NT2/D1 (cell line): ENCODE measurements at regions not wholly inside any gene's neighbourhood (a gene's known extent, or its start where the extent isn't known, plus 50 kb on each side); places are given as distances from the start of the nearest gene placed in this dataset.
"Not testable (repeated sequence)": the region's sequence is repeated elsewhere in the genome, so short reads cannot be mapped to it uniquely, and the experiment has no call there.

ENCODE experiments used
- DNase-seq: peaks from one replicate; pipeline ENCODE4 v3.0.0-alpha.2; 2011; ENCODE audit warnings: low read depth, low spot score
- H3K27me3 ChIP-seq: 2 replicates; pipeline ENCODE4 v1.6.0; 2011; ENCODE audit warnings: mild to moderate bottlenecking; ENCODE audit not compliant: insufficient read length, insufficient read depth
- H3K36me3 ChIP-seq: 2 replicates; pipeline ENCODE4 v1.6.1; 2011; ENCODE audit warnings: mild to moderate bottlenecking, low read length, mixed read lengths; ENCODE audit not compliant: insufficient read depth, insufficient read length
- H3K4me1 ChIP-seq: 2 replicates; pipeline ENCODE4 v1.5.1; 2011; ENCODE audit not compliant: insufficient read depth, insufficient read length
- H3K4me3 ChIP-seq: 2 replicates; pipeline ENCODE4 v1.5.1; 2011; ENCODE audit warnings: low read depth; ENCODE audit not compliant: insufficient read length
- H3K9ac ChIP-seq: 2 replicates; pipeline ENCODE4 v1.6.0; 2011; ENCODE audit warnings: low read depth; ENCODE audit not compliant: insufficient read length
- H3K9me3 ChIP-seq: 2 replicates; pipeline ENCODE4 v1.5.1; 2011; ENCODE audit warnings: mild to moderate bottlenecking, low read length; ENCODE audit not compliant: insufficient read depth
- SUZ12 ChIP-seq: IDR thresholded peaks from 2 replicates; pipeline ENCODE4 v1.6.1; 2011; ENCODE audit not compliant: insufficient read length, insufficient read depth; ENCODE audit errors: extremely low read depth
- YY1 ChIP-seq: IDR thresholded peaks from 2 replicates; pipeline ENCODE4 v1.6.1; 2011; ENCODE audit not compliant: insufficient read length, insufficient read depth
- ZNF274 ChIP-seq: IDR thresholded peaks from 2 replicates; pipeline ENCODE4 v1.6.1; 2011; ENCODE audit warnings: mild to moderate bottlenecking, low read depth, low read length

DNA sequence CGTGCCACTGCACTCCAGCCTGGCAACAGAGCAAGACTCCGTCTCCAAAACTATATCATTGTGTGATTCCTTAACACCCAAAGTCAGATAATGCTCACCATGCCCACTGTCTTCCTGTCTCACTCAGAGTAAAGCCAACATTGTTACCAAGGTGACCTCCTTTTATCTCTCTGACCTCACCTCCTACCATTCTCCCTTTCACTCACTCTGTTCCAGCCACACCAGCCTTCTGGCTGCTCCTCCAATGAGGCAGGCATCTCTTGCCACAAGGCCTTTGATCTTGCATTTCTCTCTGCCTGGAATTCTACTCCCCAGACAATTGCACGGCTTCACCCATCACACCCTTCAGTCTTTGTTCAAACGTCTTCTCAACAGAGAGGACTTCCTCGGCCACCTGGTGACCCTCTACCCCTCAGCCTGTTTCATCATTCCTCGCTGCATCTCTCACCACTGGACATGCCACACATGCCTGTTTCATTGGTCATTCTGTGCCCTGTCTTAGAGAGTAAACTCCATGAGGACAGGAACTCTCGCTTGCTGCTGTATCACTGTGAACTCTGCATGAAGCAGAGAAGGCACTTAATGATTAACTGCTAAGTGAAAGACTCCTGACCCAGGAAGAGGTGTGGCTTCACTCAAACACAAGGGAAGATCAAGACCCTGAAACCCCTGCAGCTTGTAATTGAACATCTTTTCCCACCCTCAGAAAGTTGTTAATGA, 67.1 kb upstream of the CAPZB start:
- DNase-seq: no peak
- Histone ChIP-seq H3K36me3 (no peaks in the 10 kb centered on the region), H3K9me3 (peaks cover 24% of the 10 kb centered on the region; the same call in 1 of the 2 replicates), H3K9ac (no peak overlapping the region), H3K4me1 (no peaks in the 10 kb centered on the region), H3K27me3 (no peaks in the 10 kb centered on the region), H3K4me3 (no peak overlapping the region)
- TF ChIP-seq SUZ12 (no peak), YY1 (no peak), ZNF274 (no peak)

DNA sequence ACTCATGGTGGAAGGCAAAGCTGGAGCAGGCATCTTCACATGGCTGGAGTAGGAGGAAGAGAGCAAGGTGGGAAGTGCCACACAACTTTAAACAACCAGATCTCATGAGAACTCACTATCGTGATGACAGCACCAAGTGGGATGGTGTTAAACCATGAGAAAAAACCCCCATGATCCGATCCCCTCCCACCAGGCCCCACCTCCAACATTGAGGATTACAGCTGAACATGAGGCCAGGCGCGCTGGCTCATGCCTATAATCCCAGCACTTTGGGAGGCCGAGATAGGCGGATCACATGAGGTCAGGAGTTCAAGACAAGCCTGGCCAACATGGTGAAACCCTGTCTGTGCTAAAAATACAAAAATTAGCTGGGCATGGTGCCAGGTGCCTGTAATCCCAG, 66.5 kb upstream of the CAPZB start:
- not testable (repeated sequence) for DNase-seq, H3K36me3 ChIP-seq, H3K9ac ChIP-seq, H3K4me3 ChIP-seq, H3K4me1 ChIP-seq, H3K27me3 ChIP-seq
- H3K9me3 ChIP-seq: peaks cover 30% of the 10 kb centered on the region; the same call in 1 of the 2 replicates

DNA sequence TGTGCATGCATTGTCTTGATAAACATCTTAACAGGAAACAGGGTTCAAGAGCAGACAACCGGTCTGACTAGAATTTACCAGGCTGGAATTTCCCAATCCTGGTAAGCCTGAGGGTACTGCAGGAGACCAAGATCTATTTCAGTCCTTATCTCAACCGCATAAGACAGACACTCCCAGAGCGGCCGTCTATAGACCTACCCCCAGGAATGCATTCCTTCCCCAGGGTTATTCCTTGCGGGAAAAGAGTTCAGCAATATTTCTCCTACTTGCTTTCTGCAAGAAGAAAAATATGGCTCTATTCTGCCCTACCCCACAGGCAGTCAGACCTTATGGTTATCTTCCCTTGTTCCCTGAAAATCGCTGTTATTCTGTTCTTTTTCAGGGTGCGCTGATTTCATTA, 65.1 kb upstream of the CAPZB start:
- not testable (repeated sequence) for H3K4me3 ChIP-seq, H3K36me3 ChIP-seq, H3K27me3 ChIP-seq, DNase-seq, H3K4me1 ChIP-seq, H3K9ac ChIP-seq
- H3K9me3 ChIP-seq: peaks cover 31% of the 10 kb centered on the region; the same call in 1 of the 2 replicates

DNA sequence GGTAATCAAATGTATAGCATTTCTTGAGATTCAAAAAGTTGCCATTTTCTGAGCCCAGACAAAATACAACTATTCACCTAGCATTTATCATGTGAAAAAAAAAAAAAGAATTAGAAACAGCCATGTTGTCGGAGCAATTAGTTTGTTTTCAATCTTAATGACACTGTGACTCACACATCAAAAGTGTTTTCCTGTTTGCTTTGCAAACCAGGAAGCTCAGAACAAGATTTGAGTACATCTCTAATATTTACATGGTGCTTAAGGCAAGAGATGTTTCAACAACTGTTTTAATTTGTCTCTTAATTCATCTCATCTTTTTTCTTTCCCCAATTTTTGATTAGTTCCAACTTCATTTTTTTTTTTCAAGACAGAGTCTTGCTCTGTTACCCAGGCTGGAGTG, 62.5 kb upstream of the CAPZB start:
- H3K27me3 ChIP-seq: no peaks in the 10 kb centered on the region
- H3K9me3 ChIP-seq: peaks cover 31% of the 10 kb centered on the region; the same call in 1 of the 2 replicates
- no peak overlapping the region for H3K9ac ChIP-seq
- no peak for TF ChIP-seq YY1
- no peak for TF ChIP-seq ZNF274
- TF ChIP-seq SUZ12: no peak
- no peaks in the 10 kb centered on the region for H3K4me1 ChIP-seq
- no peaks in the 10 kb centered on the region for H3K36me3 ChIP-seq
- no peak for DNase-seq
- no peak overlapping the region for H3K4me3 ChIP-seq

DNA sequence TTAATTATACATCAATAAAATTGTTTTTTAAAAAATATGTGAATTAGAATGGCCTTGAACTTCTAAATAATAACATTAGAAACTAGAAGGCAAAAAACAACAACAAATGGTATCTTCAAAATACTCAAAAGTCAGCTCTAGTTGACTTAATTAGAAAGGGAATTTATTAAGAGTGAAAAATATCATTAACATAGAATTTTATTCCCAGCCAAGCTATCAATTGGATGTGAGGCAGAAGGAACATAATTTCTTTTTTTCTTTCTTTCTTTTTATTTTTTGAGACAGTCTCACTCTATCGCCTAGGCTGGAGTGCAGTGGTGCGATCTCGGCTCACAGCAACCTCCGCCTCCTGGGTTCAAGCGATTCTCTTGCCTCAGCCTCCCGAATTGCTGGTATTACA, 51.2 kb upstream of the CAPZB start:
- TF ChIP-seq ZNF274 (no peak), SUZ12 (no peak), YY1 (no peak)
- no peak for DNase-seq
- Histone ChIP-seq H3K9ac (no peak overlapping the region), H3K9me3 (peaks cover 8% of the 10 kb centered on the region; the same call in 1 of the 2 replicates), H3K27me3 (no peaks in the 10 kb centered on the region), H3K4me1 (no peaks in the 10 kb centered on the region), H3K36me3 (no peaks in the 10 kb centered on the region), H3K4me3 (no peak overlapping the region)

DNA sequence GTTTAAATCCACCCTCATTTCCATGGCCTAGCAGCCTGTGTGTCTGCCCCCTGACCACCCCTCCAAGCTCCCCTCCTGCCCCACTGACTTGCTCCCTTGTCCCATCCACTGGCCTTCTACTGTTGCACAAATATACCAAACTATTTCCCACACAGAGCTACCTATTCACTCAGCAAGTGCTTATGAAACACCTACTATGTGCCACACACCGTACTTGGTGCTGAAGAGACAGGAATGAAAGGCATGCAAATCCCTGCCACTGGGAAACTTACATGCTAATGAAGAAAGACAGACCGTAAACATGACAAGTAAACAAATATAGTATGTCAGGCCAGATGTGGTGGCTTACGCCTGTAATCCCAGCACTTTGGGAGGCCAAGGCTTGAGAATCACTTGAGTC, 49.9 kb upstream of the CAPZB start:
- no peak overlapping the region for H3K4me3 ChIP-seq
- no peaks in the 10 kb centered on the region for H3K36me3 ChIP-seq
- TF ChIP-seq YY1: no peak
- no peak for TF ChIP-seq SUZ12
- no peak for TF ChIP-seq ZNF274
- DNase-seq: no peak
- peaks cover 8% of the 10 kb centered on the region; the same call in 1 of the 2 replicates for H3K9me3 ChIP-seq
- no peaks in the 10 kb centered on the region for H3K27me3 ChIP-seq
- no peaks in the 10 kb centered on the region for H3K4me1 ChIP-seq
- H3K9ac ChIP-seq: no peak overlapping the region
